ENCODE measurements at regions not wholly inside any gene's neighbourhood (a gene's known extent, or its start where the extent isn't known, plus 50 kb on each side); places are given as distances from the start of the nearest gene placed in this dataset.

GRCh38 chr5:173785866-173786265, 102.3 kb upstream of the CPEB4 start:
- DNase-seq: no peak

GRCh38 chr5:173786286-173787187, 101.6 kb upstream of the CPEB4 start:
- DNase-seq: no peak

GRCh38 chr5:173789031-173789920, 98.9 kb upstream of the CPEB4 start:
- DNase-seq: no peak

- no peak for DNase-seq
Observed at GRCh38 chr5:173790177-173790719, 97.9 kb upstream of the CPEB4 start.

- no peak for DNase-seq
Observed at GRCh38 chr5:173790836-173791546, 97.2 kb upstream of the CPEB4 start.

- no peak for DNase-seq
Observed at GRCh38 chr5:173791878-173792277, 96.3 kb upstream of the CPEB4 start.

- DNase-seq: no peak
Observed at GRCh38 chr5:173792781-173793547, 95.2 kb upstream of the CPEB4 start.

GRCh38 chr5:173793648-173794548, 94.3 kb upstream of the CPEB4 start:
- no peak for DNase-seq

GRCh38 chr5:173794901-173795416, 93.2 kb upstream of the CPEB4 start:
- DNase-seq: no peak

- DNase-seq: no peak
Observed at GRCh38 chr5:173795601-173796000, 92.5 kb upstream of the CPEB4 start.

- DNase-seq: no peak
Observed at GRCh38 chr5:173796721-173797495, 91.2 kb upstream of the CPEB4 start.

GRCh38 chr5:173798127-173798810, 89.9 kb upstream of the CPEB4 start:
- DNase-seq: no peak

- DNase-seq: no peak
Observed at GRCh38 chr5:173800340-173800739, 87.8 kb upstream of the CPEB4 start.

- no peak for DNase-seq
Observed at GRCh38 chr5:173801006-173801405, 87.1 kb upstream of the CPEB4 start.

GRCh38 chr5:173802670-173803165, 85.4 kb upstream of the CPEB4 start:
- DNase-seq: no peak

- no peak for DNase-seq
Observed at GRCh38 chr5:173804579-173804978, 83.6 kb upstream of the CPEB4 start.

GRCh38 chr5:173806270-173807035, 81.7 kb upstream of the CPEB4 start:
- DNase-seq: no peak

GRCh38 chr5:173807181-173807655, 80.9 kb upstream of the CPEB4 start:
- DNase-seq: no peak

All from right hindlimb (tissue), 1 donor.